Stimulated activated CD8-positive, alpha-beta memory T cell treated with anti-CD3 and anti-CD28 coated beads, Interleukin-2, amount 100 ng/mL, for 1 hour (primary cell): ENCODE measurements at regions not wholly inside any gene's neighbourhood (a gene's known extent, or its start where the extent isn't known, plus 50 kb on each side); places are given as distances from the start of the nearest gene placed in this dataset.

Experiments
- DNase-seq, 2 donors: peaks; one replicate each; pipeline ENCODE4 v3.0.0-alpha.2; 2020; ENCODE audit warnings: low read depth in 2 of 2

- DNase-seq: no peak
Observed at GRCh38 chr21:25029580-25029979, 577.7 kb downstream of the MRPL39 start.

GRCh38 chr21:25025596-25025995 is 581.7 kb downstream of the MRPL39 start:
- DNase-seq: no peak

- no peak for DNase-seq
Observed at GRCh38 chr21:25024639-25025038, 582.6 kb downstream of the MRPL39 start.

GRCh38 chr21:25005388-25005787 is 601.9 kb downstream of the MRPL39 start:
- DNase-seq: no peak

- DNase-seq: no peak
Observed at GRCh38 chr21:25002676-25003075, 604.6 kb downstream of the MRPL39 start.

- DNase-seq: no peak
Observed at GRCh38 chr21:24995216-24995615, 612.1 kb downstream of the MRPL39 start.

GRCh38 chr21:24994717-24995116 is 612.6 kb downstream of the MRPL39 start:
- no peak for DNase-seq

GRCh38 chr21:24989516-24989915 is 617.8 kb downstream of the MRPL39 start:
- DNase-seq: no peak

GRCh38 chr21:24988941-24989340 is 618.3 kb downstream of the MRPL39 start:
- DNase-seq: no peak

GRCh38 chr21:24976238-24976637 is 631.0 kb downstream of the MRPL39 start:
- DNase-seq: no peak

- no peak for DNase-seq
Observed at GRCh38 chr21:24969068-24969467, 638.2 kb downstream of the MRPL39 start.

- DNase-seq: no peak
Observed at GRCh38 chr21:24955275-24955961, 651.9 kb downstream of the MRPL39 start.

GRCh38 chr21:24948186-24948585 is 659.1 kb downstream of the MRPL39 start:
- DNase-seq: no peak

GRCh38 chr21:24945910-24946309 is 661.4 kb downstream of the MRPL39 start:
- DNase-seq: no peak

- DNase-seq: no peak
Observed at GRCh38 chr21:24941316-24942185, 665.7 kb downstream of the MRPL39 start.

GRCh38 chr21:24939291-24939690 is 668.0 kb downstream of the MRPL39 start:
- no peak for DNase-seq

- no peak for DNase-seq
Observed at GRCh38 chr21:24938573-24938972, 668.7 kb downstream of the MRPL39 start.

GRCh38 chr21:24935991-24936390 is 671.3 kb downstream of the MRPL39 start:
- DNase-seq: no peak

GRCh38 chr21:24910591-24910990 is 696.7 kb downstream of the MRPL39 start:
- DNase-seq: no peak

- DNase-seq: no peak
Observed at GRCh38 chr21:24903994-24904635, 703.2 kb downstream of the MRPL39 start.

- no peak for DNase-seq
Observed at GRCh38 chr21:24899138-24899537, 708.1 kb downstream of the MRPL39 start.

GRCh38 chr21:24897883-24898282 is 709.4 kb downstream of the MRPL39 start:
- DNase-seq: no peak

- DNase-seq: no peak
Observed at GRCh38 chr21:24896735-24897124, 710.6 kb downstream of the MRPL39 start.
